HEK293 (cell line): ENCODE measurements at regions not wholly inside any gene's neighbourhood (a gene's known extent, or its start where the extent isn't known, plus 50 kb on each side); places are given as distances from the start of the nearest gene placed in this dataset.

Experiments
- CTCF ChIA-PET: fragments of 350-600 bp; formaldehyde crosslinking; extraction: SDS; loops from one replicate; lab custom pipeline; 2021; ENCODE audit warnings: antibody characterized with exemption; lab: Yijun Ruan, JAX
- POLR2A ChIA-PET: fragments of 300-600 bp; formaldehyde crosslinking; extraction: SDS; loops from one replicate; lab custom pipeline; 2020; ENCODE audit warnings: antibody characterized with exemption, inconsistent platforms; lab: Yijun Ruan, JAX
- H3K27ac ChIP-seq: fragments of 200-500 bp; sonication (Bioruptor generic); 2 replicates; pipeline ENCODE4 v1.5.1; 2014; ENCODE audit warnings: low read depth, low read length, control low read depth, inconsistent platforms; ENCODE audit errors: extremely low read depth
- H3K36me3 ChIP-seq, 2 experiments: fragments of 200-500 bp in 1 of 2; sonication (Bioruptor generic) in 1 of 2; 1 replicate in 1 of 2; 2 replicates in 1 of 2; pipeline ENCODE4 v1.5.1; 2014 to 2017; ENCODE audit warnings: inconsistent platforms in 2 of 2, low read length in 2 of 2; ENCODE audit not compliant: control insufficient read depth in 2 of 2, insufficient read depth in 1 of 2
- H3K4me1 ChIP-seq: fragments of 200-500 bp; sonication (Bioruptor generic); 2 replicates; pipeline ENCODE4 v1.5.1; 2014; ENCODE audit warnings: mild to moderate bottlenecking, low read length, inconsistent platforms; ENCODE audit not compliant: control insufficient read depth, insufficient read depth
- H3K4me3 ChIP-seq: 2 replicates; pipeline ENCODE4 v1.5.1; 2011; ENCODE audit warnings: low read depth, mild to moderate bottlenecking, control low read depth, low read length, moderate library complexity
- H3K9me3 ChIP-seq: fragments of 200-500 bp; sonication (Bioruptor generic); 2 replicates; pipeline ENCODE4 v1.5.1; 2014; ENCODE audit warnings: low read depth, low read length, inconsistent platforms; ENCODE audit not compliant: control insufficient read depth, insufficient read depth
- BCL11A ChIP-seq: fragments of 450-650 bp; formaldehyde crosslinking; IDR thresholded peaks from 2 replicates; pipeline ENCODE4 v1.5.1; 2016; ENCODE audit warnings: low read depth, missing biosample characterization, missing genetic modification characterization
- BCL11B ChIP-seq: fragments of 450-650 bp; formaldehyde crosslinking; IDR thresholded peaks from 2 replicates; pipeline ENCODE4 v1.5.1; 2016; ENCODE audit warnings: low read depth, missing biosample characterization, missing genetic modification characterization
- FEZF1 ChIP-seq: fragments of 450-650 bp; formaldehyde crosslinking; IDR thresholded peaks from 2 replicates; pipeline ENCODE4 v1.5.1; 2016; ENCODE audit warnings: missing biosample characterization, missing genetic modification characterization
- KLF1 ChIP-seq: fragments of 450-650 bp; formaldehyde crosslinking; IDR thresholded peaks from 2 replicates; pipeline ENCODE4 v1.5.1; 2016; ENCODE audit warnings: missing biosample characterization, missing genetic modification characterization
- RBAK ChIP-seq: fragments of 450-650 bp; formaldehyde crosslinking; IDR thresholded peaks from 2 replicates; pipeline ENCODE4 v1.5.1; 2016; ENCODE audit warnings: missing biosample characterization, missing genetic modification characterization
- WT1 ChIP-seq: fragments of 450-650 bp; formaldehyde crosslinking; IDR thresholded peaks from 2 replicates; pipeline ENCODE4 v1.5.1; 2016; ENCODE audit warnings: missing biosample characterization, missing genetic modification characterization
- YY2 ChIP-seq: fragments of 450-650 bp; formaldehyde crosslinking; IDR thresholded peaks from 2 replicates; pipeline ENCODE4 v1.5.1; 2016; ENCODE audit warnings: missing biosample characterization, missing genetic modification characterization
- ZBTB17 ChIP-seq: fragments of 450-650 bp; formaldehyde crosslinking; IDR thresholded peaks from 2 replicates; pipeline ENCODE4 v1.5.1; 2016; ENCODE audit warnings: missing biosample characterization, missing genetic modification characterization
- ZBTB20 ChIP-seq: fragments of 450-650 bp; formaldehyde crosslinking; IDR thresholded peaks from 2 replicates; pipeline ENCODE4 v1.5.1; 2016; ENCODE audit warnings: missing biosample characterization, missing genetic modification characterization
- ZNF114 ChIP-seq: fragments of 450-650 bp; formaldehyde crosslinking; IDR thresholded peaks from 2 replicates; pipeline ENCODE4 v1.5.0; 2017; ENCODE audit warnings: missing biosample characterization, missing genetic modification characterization
- ZNF157 ChIP-seq: fragments of 450-650 bp; formaldehyde crosslinking; IDR thresholded peaks from 2 replicates; pipeline ENCODE4 v1.5.1; 2016; ENCODE audit warnings: missing biosample characterization, missing genetic modification characterization
- ZNF223 ChIP-seq: fragments of 450-650 bp; formaldehyde crosslinking; IDR thresholded peaks from 2 replicates; pipeline ENCODE4 v1.5.1; 2016; ENCODE audit warnings: missing biosample characterization, missing genetic modification characterization
- ZNF239 ChIP-seq: fragments of 450-650 bp; formaldehyde crosslinking; IDR thresholded peaks from 2 replicates; pipeline ENCODE4 v1.5.1; 2016; ENCODE audit warnings: missing biosample characterization, missing genetic modification characterization
- ZNF274 ChIP-seq, 2 experiments: fragments of 200-500 bp in 1 of 2; fragments of 450-650 bp in 1 of 2; sonication (Bioruptor generic) in 1 of 2; formaldehyde crosslinking in 1 of 2; IDR thresholded peaks; 2 replicates each; pipeline versions ENCODE4 v1.5.1 to v1.6.1; 2014 to 2016; ENCODE audit warnings: borderline replicate concordance in 1 of 2, inconsistent platforms in 1 of 2, low read length in 1 of 2, missing biosample characterization in 1 of 2, missing genetic modification characterization in 1 of 2
- ZNF37A ChIP-seq: fragments of 450-650 bp; IDR thresholded peaks from 2 replicates; pipeline ENCODE4 v1.5.1; 2018; ENCODE audit warnings: missing biosample characterization, missing genetic modification characterization
- ZNF426 ChIP-seq: fragments of 450-650 bp; formaldehyde crosslinking; IDR thresholded peaks from 2 replicates; pipeline ENCODE4 v1.5.1; 2017; ENCODE audit warnings: missing biosample characterization, missing genetic modification characterization, mild to moderate bottlenecking, inconsistent platforms, moderate library complexity
- ZNF660 ChIP-seq: fragments of 450-650 bp; IDR thresholded peaks from 2 replicates; pipeline ENCODE4 v1.5.1; 2018; ENCODE audit warnings: missing biosample characterization, mild to moderate bottlenecking, missing genetic modification characterization
- TF ChIP-seq, protein P1 (sequence below): fragments of 450-650 bp; formaldehyde crosslinking; IDR thresholded peaks from 2 replicates; pipeline ENCODE4 v1.5.1; 2016; ENCODE audit warnings: missing biosample characterization, missing genetic modification characterization
- TF ChIP-seq, protein P2 (sequence below): fragments of 450-650 bp; formaldehyde crosslinking; IDR thresholded peaks from 2 replicates; pipeline ENCODE4 v1.5.1; 2016; ENCODE audit warnings: missing biosample characterization, missing genetic modification characterization
- TF ChIP-seq, protein P3 (sequence below): fragments of 450-650 bp; formaldehyde crosslinking; IDR thresholded peaks from 2 replicates; pipeline ENCODE4 v1.5.1; 2016; ENCODE audit warnings: missing biosample characterization, missing genetic modification characterization
- TF ChIP-seq, protein P4 (sequence below): fragments of 450-650 bp; IDR thresholded peaks from 2 replicates; pipeline ENCODE4 v1.5.1; 2018; ENCODE audit warnings: missing biosample characterization, missing genetic modification characterization
- TF ChIP-seq, protein P5 (sequence below): sonication (generic); formaldehyde crosslinking; IDR thresholded peaks from 2 replicates; pipeline ENCODE4 v1.8.1; 2022; ENCODE audit warnings: mild to moderate bottlenecking, moderate library complexity, missing genetic modification reagents

DNA sequence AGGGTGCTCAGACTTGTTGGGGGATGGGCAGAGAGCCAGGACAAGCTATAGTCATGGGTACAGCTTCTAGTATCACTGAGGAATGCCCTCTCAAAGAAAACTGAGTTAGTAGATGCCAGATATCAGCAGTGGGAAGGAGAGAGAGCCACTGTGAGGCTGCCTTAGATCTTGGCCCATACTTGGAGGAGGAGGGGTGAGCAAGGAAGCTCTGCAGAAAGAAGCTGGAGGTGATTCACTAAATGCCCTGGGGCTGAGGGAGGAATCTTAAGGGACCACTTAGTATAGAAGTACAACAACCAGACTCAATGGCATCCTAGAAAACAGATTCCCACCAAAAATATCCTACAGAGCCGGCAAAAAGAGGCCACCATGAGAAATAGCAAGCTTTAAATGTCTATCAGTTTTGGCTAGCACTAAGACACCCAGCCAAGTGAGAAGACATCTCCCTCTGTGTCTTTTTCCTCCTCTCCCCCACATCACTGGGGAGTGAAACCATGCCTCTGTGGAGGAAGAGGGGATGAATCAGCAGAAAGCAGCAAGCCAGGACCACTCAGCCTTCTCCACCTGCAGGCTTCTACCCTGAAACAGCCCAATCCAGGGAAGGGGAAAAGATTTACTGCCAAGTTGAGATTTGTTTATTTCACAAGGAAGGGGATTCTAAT lies 282.5 kb upstream of the STT3B start (continued):
- TF ChIP-seq YY2 (tag by site-specific recombination), result no peak
- TF ChIP-seq, protein P1, sequence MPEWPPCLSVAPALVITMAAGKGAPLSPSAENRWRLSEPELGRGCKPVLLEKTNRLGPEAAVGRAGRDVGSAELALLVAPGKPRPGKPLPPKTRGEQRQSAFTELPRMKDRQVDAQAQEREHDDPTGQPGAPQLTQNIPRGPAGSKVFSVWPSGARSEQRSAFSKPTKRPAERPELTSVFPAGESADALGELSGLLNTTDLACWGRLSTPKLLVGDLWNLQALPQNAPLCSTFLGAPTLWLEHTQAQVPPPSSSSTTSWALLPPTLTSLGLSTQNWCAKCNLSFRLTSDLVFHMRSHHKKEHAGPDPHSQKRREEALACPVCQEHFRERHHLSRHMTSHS (tag by site-specific recombination), result no peak
- no peak for TF ChIP-seq ZBTB20 (tag by site-specific recombination)
- TF ChIP-seq FEZF1, result no peak
- TF ChIP-seq ZNF274 (IDR thresholded peaks at IDR 0.05; ENCODE audit: low read length), result no peak
- TF ChIP-seq ZNF274 (tag by site-specific recombination; IDR thresholded peaks at IDR 0.05; ENCODE audit: borderline replicate concordance), result no peak
- no peak for TF ChIP-seq ZNF239 (tag by site-specific recombination)
- TF ChIP-seq BCL11B (tag by site-specific recombination), result no peak
- no peak for TF ChIP-seq ZNF37A (tag by site-specific recombination)

DNA sequence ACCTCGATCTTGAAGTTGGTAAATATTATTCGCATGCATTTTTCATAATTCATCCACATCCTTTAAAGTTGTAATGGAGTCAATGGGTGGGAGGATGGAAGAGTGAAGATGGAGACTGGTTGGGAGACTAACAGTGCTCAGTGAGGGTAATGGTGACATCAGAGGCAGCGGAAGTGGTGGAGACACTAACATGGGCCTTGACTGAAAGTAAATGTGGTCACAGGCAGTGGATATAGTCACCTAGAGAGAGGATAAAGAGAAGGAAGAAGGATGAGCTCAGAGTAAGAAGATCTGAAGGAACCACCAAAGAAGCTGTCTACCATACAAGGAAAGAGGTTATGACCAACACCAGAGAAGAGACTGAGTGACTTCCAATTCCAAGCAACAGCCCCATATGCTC lies 281.6 kb upstream of the STT3B start:
- no peaks in the 10 kb centered on the region for H3K9me3 ChIP-seq
- H3K4me1 ChIP-seq, result no peaks in the 10 kb centered on the region
- POLR2A ChIA-PET, result no interaction called here
- no peaks in the 10 kb centered on the region for H3K36me3 ChIP-seq
- no peak overlapping the region for H3K27ac ChIP-seq
- TF ChIP-seq, protein P2, sequence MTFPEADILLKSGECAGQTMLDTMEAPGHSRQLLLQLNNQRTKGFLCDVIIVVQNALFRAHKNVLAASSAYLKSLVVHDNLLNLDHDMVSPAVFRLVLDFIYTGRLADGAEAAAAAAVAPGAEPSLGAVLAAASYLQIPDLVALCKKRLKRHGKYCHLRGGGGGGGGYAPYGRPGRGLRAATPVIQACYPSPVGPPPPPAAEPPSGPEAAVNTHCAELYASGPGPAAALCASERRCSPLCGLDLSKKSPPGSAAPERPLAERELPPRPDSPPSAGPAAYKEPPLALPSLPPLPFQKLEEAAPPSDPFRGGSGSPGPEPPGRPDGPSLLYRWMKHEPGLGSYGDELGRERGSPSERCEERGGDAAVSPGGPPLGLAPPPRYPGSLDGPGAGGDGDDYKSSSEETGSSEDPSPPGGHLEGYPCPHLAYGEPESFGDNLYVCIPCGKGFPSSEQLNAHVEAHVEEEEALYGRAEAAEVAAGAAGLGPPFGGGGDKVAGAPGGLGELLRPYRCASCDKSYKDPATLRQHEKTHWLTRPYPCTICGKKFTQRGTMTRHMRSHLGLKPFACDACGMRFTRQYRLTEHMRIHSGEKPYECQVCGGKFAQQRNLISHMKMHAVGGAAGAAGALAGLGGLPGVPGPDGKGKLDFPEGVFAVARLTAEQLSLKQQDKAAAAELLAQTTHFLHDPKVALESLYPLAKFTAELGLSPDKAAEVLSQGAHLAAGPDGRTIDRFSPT, result no peak
- TF ChIP-seq, protein P3, sequence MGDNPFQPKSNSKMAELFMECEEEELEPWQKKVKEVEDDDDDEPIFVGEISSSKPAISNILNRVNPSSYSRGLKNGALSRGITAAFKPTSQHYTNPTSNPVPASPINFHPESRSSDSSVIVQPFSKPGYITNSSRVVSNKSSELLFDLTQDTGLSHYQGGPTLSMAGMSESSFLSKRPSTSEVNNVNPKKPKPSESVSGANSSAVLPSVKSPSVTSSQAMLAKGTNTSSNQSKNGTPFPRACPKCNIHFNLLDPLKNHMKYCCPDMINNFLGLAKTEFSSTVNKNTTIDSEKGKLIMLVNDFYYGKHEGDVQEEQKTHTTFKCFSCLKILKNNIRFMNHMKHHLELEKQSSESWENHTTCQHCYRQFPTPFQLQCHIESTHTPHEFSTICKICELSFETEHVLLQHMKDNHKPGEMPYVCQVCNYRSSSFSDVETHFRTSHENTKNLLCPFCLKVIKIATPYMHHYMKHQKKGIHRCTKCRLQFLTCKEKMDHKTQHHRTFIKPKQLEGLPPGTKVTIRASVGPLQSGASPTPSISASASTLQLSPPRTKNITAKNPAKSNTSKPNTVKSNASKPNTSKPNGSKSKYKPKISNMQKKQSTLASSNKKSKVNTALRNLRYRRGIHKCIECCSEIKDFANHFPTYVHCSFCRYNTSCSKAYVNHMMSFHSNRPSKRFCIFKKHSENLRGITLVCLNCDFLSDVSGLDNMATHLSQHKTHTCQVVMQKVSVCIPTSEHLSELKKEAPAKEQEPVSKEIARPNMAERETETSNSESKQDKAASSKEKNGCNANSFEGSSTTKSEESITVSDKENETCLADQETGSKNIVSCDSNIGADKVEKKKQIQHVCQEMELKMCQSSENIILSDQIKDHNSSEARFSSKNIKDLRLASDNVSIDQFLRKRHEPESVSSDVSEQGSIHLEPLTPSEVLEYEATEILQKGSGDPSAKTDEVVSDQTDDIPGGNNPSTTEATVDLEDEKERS (tag by site-specific recombination), result no peak
- TF ChIP-seq ZNF426 (tag by site-specific recombination), result no peak
- TF ChIP-seq, protein P4, sequence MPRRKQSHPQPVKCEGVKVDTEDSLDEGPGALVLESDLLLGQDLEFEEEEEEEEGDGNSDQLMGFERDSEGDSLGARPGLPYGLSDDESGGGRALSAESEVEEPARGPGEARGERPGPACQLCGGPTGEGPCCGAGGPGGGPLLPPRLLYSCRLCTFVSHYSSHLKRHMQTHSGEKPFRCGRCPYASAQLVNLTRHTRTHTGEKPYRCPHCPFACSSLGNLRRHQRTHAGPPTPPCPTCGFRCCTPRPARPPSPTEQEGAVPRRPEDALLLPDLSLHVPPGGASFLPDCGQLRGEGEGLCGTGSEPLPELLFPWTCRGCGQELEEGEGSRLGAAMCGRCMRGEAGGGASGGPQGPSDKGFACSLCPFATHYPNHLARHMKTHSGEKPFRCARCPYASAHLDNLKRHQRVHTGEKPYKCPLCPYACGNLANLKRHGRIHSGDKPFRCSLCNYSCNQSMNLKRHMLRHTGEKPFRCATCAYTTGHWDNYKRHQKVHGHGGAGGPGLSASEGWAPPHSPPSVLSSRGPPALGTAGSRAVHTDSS (tag by site-specific recombination), result no peak
- TF ChIP-seq ZNF223 (tag by site-specific recombination), result no peak
- TF ChIP-seq RBAK (tag by site-specific recombination), result no peak
- TF ChIP-seq, protein P5, sequence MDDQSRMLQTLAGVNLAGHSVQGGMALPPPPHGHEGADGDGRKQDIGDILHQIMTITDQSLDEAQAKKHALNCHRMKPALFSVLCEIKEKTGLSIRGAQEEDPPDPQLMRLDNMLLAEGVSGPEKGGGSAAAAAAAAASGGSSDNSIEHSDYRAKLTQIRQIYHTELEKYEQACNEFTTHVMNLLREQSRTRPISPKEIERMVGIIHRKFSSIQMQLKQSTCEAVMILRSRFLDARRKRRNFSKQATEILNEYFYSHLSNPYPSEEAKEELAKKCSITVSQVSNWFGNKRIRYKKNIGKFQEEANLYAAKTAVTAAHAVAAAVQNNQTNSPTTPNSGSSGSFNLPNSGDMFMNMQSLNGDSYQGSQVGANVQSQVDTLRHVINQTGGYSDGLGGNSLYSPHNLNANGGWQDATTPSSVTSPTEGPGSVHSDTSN, result no peak
- no peak for TF ChIP-seq ZNF660
- no peak for TF ChIP-seq BCL11A (tag by site-specific recombination)
- no peak for TF ChIP-seq ZNF157 (tag by site-specific recombination)
- no peak for TF ChIP-seq KLF1
- no peak for TF ChIP-seq WT1
- TF ChIP-seq ZBTB17 (tag by site-specific recombination), result no peak
- no peak for TF ChIP-seq ZNF114 (tag by site-specific recombination)
- TF ChIP-seq, all 188 proteins: peak for 0
- CTCF ChIA-PET, result no interaction called here
- H3K4me3 ChIP-seq, result no peak overlapping the region
